Inferior parietal cortex (tissue), 1 donor: ENCODE measurements at regions not wholly inside any gene's neighbourhood (a gene's known extent, or its start where the extent isn't known, plus 50 kb on each side); places are given as distances from the start of the nearest gene placed in this dataset.

Experiments used
- DNase-seq: peaks from one replicate; pipeline ENCODE4 v3.0.0-alpha.2; 2016; ENCODE audit errors: extremely low spot score

DNA sequence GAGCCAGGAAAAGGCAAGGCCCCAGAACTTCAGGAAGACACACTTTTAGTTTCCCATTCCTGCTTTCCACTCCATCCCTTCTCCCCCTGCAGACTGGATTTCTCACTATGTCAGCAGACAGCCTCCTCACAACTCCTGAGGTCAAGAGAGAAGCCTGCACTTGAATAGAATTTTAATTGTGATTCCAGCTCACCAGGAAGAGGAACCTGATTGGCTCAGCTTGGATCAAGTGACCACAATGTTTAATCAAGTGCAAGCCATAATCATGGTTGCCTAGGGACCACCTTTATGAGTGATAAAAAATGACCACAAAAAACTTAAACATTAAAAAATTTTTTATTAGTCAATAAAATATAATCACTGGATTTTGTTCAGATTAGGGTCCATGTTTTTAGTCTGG lies 244.7 kb upstream of the RHOBTB1 start:
- no peak for DNase-seq

DNA sequence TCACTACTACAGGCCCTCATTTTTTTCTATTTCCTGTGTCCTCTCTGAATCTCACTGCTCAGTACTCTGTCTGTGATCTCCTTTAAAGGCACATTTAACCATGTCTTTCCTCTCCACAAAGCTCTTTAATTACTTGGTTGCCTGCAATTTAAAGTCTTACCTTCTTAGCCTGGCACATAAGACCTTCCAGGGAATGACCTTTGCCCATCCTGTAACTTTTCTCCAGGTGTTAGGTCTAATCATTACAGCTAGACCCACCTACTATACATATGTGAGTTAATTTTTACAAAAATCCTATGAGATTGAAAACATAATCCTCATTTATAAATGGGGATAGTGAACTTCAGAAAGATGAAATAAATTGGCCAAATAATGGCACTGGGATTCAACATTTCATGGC lies 244.1 kb upstream of the RHOBTB1 start:
- DNase-seq: no peak

- no peak for DNase-seq
Measured at GRCh38 chr10:61187601-61188000, 243.6 kb upstream of the RHOBTB1 start.

DNA sequence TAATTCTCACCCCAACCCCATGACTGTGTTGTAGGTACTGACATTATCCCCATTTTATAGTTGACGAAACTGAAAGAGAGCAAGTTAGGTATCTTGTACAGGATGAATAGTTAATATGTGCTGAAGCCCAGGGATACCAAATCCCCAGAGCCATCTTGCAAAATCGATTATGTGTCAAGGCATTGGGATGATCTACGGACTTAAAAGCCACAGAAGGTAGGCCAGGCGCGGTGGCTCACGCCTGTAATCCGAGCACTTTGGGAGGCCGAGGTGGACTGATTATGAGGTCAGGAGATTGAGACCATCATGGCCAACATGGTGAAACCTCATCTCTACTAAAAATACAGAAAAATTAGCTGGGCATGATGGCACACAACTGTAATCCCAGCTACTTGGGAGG lies 242.4 kb upstream of the RHOBTB1 start:
- no peak for DNase-seq

GRCh38 chr10:61184429-61184828 lies 240.4 kb upstream of the RHOBTB1 start:
- DNase-seq: no peak

DNA sequence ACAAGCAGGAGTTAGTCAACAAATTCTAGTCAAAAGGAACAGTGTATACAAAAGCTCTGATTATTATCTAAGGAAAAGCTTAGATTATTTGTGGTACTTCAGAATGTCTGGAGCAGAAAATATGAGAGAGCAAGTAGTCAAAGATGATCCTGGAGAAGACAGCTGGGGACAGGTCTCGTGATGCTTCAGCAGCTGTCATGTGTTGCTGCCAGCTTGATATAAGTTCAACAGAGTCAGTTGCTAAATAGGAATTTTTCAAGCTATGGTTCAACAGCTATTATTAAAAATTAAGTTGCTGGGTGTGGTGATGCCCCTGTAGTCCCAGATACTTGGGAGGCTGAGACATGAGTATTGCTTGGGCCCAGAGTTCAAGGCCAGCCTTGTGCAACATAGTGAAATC lies 240.0 kb upstream of the RHOBTB1 start:
- DNase-seq: no peak

DNA sequence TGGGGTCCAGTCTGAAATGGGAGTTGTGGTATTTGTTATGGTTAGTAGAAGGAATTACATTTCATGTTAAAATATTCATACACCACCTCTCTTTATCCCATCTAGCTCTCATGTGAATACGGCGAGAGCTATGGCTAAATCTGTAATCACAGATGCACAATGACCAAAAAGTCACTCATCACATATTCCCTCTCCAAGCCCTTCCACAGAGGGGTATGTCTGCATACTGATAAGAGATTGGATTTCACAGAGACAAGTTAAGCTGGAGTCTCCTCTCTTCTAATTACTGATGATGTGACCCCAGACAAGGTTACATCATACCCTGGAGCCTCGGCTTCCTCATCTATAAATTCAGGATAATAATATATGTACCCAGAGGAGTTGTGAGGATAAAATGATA lies 237.8 kb upstream of the RHOBTB1 start:
- no peak for DNase-seq

DNA sequence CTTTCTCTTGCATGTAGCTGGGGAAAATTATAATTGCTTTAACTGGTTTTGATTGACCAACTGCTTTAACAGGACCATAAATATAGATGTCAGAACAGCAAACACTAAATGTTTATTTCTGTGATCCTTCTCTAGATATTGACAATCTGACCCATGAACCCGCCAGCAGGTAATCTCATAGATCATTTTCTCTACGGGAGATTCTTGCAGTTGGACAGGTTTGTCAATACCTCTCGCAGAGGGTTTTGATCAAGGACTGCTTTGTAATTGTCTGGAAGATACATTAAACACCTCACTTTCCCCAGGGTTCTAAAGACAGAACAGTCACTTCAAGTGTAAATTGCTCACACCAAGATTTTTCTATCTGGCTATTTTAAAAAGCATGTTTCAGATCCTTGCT lies 235.8 kb upstream of the RHOBTB1 start:
- no peak for DNase-seq

- no peak for DNase-seq
Measured at GRCh38 chr10:61176424-61176823, 232.4 kb upstream of the RHOBTB1 start.

DNA sequence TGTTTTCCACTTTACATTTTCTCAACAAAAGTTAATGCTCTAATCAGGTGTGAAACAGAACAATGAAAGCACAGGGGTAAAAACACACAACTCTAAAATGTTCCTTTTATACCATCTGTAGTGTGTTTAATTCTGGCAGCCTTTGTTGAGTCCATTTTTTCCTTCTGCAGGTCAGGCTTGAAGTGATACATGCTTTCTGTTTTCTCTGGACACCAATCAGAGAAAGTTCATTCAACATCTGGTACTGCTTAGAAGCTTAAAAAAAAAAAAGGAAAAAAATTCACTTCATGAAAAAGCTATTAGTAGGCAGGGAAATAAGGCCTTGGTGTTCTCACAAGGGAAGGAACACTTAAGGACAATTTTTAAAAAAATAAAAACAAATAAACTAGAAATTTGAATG lies 231.3 kb upstream of the RHOBTB1 start:
- no peak for DNase-seq

DNA sequence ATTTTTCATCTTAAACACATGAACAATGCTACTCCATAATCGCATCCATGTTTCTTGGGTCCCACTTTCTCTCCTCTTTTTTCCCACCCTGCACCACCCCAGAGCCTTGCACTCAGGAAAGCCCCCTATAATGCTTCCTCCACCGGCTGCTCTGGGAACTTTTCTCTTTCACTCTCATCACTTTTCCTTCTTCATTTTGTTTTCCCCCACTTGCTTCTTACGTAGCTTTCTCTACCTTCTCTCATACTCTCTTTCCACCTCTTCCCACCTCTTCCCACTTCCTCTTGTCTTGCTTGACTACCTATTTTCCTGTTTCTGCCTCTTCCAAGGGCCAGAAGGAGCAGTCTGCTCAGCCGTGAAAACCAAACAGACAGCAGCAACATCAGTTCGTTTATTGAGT lies 229.5 kb upstream of the RHOBTB1 start:
- DNase-seq: no peak

DNA sequence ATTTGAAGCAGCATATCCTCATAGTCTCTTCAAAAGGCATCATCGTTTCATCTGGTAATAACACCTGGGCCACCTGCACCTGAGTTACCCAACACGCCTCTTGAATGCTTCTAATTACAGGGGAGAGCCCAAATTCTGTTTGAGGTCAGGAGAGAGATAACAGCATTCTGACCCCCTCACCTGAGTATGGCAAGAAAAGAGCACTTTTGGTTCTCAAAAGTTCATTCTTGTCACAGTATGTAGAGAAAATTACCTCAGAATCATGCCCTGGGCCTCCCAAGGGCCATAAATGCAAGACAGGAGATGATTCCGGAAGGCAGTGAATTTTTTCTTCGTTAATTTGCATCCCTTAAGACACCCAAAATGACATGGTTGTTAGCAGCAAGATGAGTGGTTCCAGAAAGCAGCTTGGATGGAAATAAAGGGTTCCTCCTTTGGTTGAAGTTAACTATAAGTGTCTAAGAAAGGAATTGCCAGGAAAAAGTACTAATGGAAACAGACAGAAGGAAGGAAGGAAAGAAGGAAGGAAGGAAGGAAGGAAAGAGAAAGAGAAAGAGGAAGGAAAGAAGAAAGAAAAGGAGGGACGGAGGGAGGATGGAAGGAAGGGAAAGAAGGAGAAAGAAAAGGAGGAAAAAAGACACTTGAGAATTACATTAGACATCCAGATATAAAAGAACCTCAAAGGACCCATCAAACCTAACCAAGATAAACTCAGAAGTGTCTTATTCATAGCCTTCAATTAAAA lies 228.4 kb upstream of the RHOBTB1 start:
- DNase-seq: no peak

- DNase-seq: no peak
Measured at GRCh38 chr10:61170594-61170993, 226.6 kb upstream of the RHOBTB1 start.

DNA sequence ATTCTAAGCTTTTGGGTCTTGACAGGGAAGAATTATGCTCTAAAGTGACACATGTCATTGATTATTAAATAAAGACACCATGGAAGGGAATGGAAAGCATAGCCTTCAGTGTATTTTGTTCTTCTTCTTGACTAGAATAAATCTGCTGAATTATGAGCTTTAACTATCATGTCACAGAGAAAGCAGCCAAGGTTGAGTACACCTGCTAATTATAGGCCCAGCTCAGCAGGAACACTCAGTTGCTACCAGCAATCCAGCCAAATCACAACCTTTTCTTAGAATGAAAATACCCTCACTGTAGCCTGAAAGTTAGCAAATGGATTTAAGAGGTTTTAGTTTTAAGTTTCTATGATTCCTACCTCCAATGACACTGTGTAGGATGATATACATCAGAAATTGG lies 225.3 kb upstream of the RHOBTB1 start:
- no peak for DNase-seq

DNA sequence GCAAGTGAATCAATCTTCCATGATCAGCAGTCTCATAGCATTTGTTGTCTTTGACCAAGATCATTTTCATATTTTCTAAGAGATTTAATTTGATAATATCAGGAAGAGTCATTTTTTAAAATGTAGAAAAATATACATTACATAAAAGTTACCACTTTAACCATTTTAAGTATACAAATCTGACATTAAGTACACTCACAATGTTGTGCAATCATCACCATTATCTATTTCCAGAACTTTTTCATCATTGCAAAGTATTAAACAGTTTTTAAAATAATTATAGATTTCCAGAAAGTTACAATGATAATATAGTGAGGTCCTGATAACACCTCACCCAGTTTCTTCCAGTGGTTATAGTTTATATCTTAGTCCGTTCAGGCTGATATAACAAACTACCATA lies 222.5 kb upstream of the RHOBTB1 start:
- DNase-seq: no peak

DNA sequence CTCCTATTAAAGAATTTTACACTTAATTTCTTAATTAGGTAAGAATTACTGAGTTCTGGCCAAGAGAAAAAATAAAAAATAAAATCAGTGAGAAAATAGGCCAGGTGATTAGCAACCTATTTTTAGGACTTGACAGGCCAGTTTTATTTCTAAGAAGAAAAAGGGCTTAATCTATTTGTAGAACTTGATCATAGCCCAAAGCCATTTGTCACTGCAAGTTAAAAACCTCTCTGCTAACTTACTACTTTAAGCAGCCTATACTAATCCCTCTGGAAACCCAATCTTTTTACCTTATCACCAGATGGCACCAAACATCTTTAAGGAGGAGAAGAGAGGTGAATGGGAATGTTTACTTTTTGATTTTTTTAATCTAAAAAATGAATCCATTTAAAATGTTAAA lies 222.1 kb upstream of the RHOBTB1 start:
- DNase-seq: no peak

- DNase-seq: no peak
Measured at GRCh38 chr10:61164458-61165160, 220.6 kb upstream of the RHOBTB1 start.

- no peak for DNase-seq
Measured at GRCh38 chr10:61163403-61163802, 219.4 kb upstream of the RHOBTB1 start.

DNA sequence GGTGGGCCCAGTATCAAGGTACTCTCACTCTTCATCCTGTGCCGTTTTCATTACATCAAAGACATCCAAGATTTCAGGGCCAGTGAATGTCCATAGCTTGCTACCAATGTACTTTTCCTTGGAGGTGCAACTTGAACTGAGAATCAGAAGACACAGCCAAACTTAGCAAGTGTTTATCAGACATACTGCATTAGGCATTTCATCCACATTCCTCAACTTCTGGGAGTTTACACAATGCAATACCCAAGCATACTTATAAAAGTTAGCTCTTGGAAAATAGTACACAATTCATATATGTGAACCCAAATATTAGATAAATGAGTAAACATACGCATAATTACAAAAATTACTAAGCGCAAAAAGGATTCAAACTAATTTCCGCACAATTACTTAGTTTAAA lies 216.3 kb upstream of the RHOBTB1 start:
- DNase-seq: no peak

- no peak for DNase-seq
Measured at GRCh38 chr10:61159253-61159652, 215.3 kb upstream of the RHOBTB1 start.

DNA sequence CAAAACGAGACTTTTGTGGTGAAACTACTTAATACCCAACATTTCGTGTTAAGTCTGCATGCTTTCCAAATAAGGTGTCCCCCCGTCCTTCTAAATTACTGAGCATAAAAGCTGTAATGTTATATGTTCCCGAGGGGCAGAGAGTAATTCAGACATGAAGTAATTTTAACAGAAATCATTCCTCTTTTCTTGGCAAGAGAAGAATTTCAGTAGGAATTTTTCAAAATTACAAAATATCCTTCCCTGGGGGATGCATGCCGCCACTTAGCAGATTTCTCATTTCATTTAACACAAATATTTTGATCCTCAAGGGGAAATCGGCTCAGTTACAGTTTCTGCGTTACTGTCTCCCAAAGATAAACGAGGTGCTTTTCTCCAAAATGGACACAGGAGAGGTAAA lies 213.2 kb upstream of the RHOBTB1 start:
- DNase-seq: no peak

DNA sequence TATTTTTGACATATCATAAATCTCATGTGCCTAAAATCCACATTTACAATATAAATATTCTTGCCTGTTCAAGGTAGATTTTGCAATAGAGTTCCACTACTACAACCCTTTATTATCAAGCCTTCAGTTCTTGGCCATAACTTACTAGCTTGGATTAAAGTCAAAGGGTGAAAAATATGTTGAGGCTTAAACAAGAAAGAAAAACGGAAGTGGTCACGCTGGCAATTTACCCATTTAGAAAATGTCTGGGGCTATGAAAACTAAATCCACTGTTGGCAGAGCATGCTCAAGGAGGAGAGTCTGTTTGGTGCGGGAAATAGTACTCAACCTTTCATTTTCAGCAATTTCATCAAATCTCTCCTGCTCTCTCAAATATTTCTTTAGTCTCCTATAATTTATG lies 209.8 kb upstream of the RHOBTB1 start:
- no peak for DNase-seq

GRCh38 chr10:61151059-61151458 lies 207.1 kb upstream of the RHOBTB1 start:
- DNase-seq: no peak

GRCh38 chr10:61148451-61148850 lies 204.5 kb upstream of the RHOBTB1 start:
- no peak for DNase-seq
